HEK293 (cell line): ENCODE measurements at regions not wholly inside any gene's neighbourhood (a gene's known extent, or its start where the extent isn't known, plus 50 kb on each side); places are given as distances from the start of the nearest gene placed in this dataset.

Source experiments
- CTCF ChIA-PET: fragments of 350-600 bp; formaldehyde crosslinking; extraction: SDS; loops from one replicate; lab custom pipeline; 2021; ENCODE audit warnings: antibody characterized with exemption; lab: Yijun Ruan, JAX
- POLR2A ChIA-PET: fragments of 300-600 bp; formaldehyde crosslinking; extraction: SDS; loops from one replicate; lab custom pipeline; 2020; ENCODE audit warnings: antibody characterized with exemption, inconsistent platforms; lab: Yijun Ruan, JAX
- H3K27ac ChIP-seq: fragments of 200-500 bp; sonication (Bioruptor generic); 2 replicates; pipeline ENCODE4 v1.5.1; 2014; ENCODE audit warnings: low read depth, low read length, control low read depth, inconsistent platforms; ENCODE audit errors: extremely low read depth
- H3K36me3 ChIP-seq, 2 experiments: fragments of 200-500 bp in 1 of 2; sonication (Bioruptor generic) in 1 of 2; 1 replicate in 1 of 2; 2 replicates in 1 of 2; pipeline ENCODE4 v1.5.1; 2014 to 2017; ENCODE audit warnings: inconsistent platforms in 2 of 2, low read length in 2 of 2; ENCODE audit not compliant: control insufficient read depth in 2 of 2, insufficient read depth in 1 of 2
- H3K4me1 ChIP-seq: fragments of 200-500 bp; sonication (Bioruptor generic); 2 replicates; pipeline ENCODE4 v1.5.1; 2014; ENCODE audit warnings: mild to moderate bottlenecking, low read length, inconsistent platforms; ENCODE audit not compliant: control insufficient read depth, insufficient read depth
- H3K4me3 ChIP-seq: 2 replicates; pipeline ENCODE4 v1.5.1; 2011; ENCODE audit warnings: low read depth, mild to moderate bottlenecking, control low read depth, low read length, moderate library complexity
- H3K9me3 ChIP-seq: fragments of 200-500 bp; sonication (Bioruptor generic); 2 replicates; pipeline ENCODE4 v1.5.1; 2014; ENCODE audit warnings: low read depth, low read length, inconsistent platforms; ENCODE audit not compliant: control insufficient read depth, insufficient read depth
- ATF2 ChIP-seq: fragments of 450-650 bp; formaldehyde crosslinking; IDR thresholded peaks from 2 replicates; pipeline ENCODE4 v1.5.1; 2016; ENCODE audit warnings: missing biosample characterization, missing genetic modification characterization, low read depth
- BCL6B ChIP-seq: fragments of 450-650 bp; formaldehyde crosslinking; IDR thresholded peaks from 2 replicates; pipeline ENCODE4 v1.5.1; 2017; ENCODE audit warnings: missing biosample characterization, missing genetic modification characterization
- EGR2 ChIP-seq: fragments of 450-650 bp; formaldehyde crosslinking; IDR thresholded peaks from 2 replicates; pipeline ENCODE4 v1.5.1; 2016; ENCODE audit warnings: low read depth, missing biosample characterization, missing genetic modification characterization
- GLIS1 ChIP-seq: fragments of 450-650 bp; formaldehyde crosslinking; IDR thresholded peaks from 2 replicates; pipeline ENCODE4 v1.5.1; 2016; ENCODE audit warnings: missing biosample characterization, missing genetic modification characterization
- HOXC10 ChIP-seq: sonication (generic); formaldehyde crosslinking; IDR thresholded peaks from 2 replicates; pipeline ENCODE4 v1.8.1; 2023; ENCODE audit warnings: mild to moderate bottlenecking, missing genetic modification reagents
- KLF1 ChIP-seq: fragments of 450-650 bp; formaldehyde crosslinking; IDR thresholded peaks from 2 replicates; pipeline ENCODE4 v1.5.1; 2016; ENCODE audit warnings: missing biosample characterization, missing genetic modification characterization
- OVOL3 ChIP-seq: fragments of 450-650 bp; formaldehyde crosslinking; IDR thresholded peaks from 2 replicates; pipeline ENCODE4 v1.5.1; 2016; ENCODE audit warnings: missing biosample characterization, missing genetic modification characterization
- PRDM2 ChIP-seq: fragments of 450-650 bp; formaldehyde crosslinking; IDR thresholded peaks from 2 replicates; pipeline ENCODE4 v1.5.1; 2016; ENCODE audit warnings: missing biosample characterization, missing genetic modification characterization, borderline replicate concordance
- SETDB1 ChIP-seq: IDR thresholded peaks from one replicate; pipeline ENCODE4 v1.6.1; 2017; ENCODE audit warnings: mild to moderate bottlenecking, low read length, moderate library complexity, mixed read lengths; ENCODE audit not compliant: insufficient read length
- SP2 ChIP-seq: fragments of 450-650 bp; formaldehyde crosslinking; IDR thresholded peaks from 2 replicates; pipeline ENCODE4 v1.5.1; 2016; ENCODE audit warnings: missing biosample characterization, missing genetic modification characterization
- ZBTB1 ChIP-seq: fragments of 450-650 bp; formaldehyde crosslinking; IDR thresholded peaks from 2 replicates; pipeline ENCODE4 v1.5.1; 2016; ENCODE audit warnings: missing biosample characterization, missing genetic modification characterization
- ZBTB10 ChIP-seq: fragments of 450-650 bp; formaldehyde crosslinking; IDR thresholded peaks from 2 replicates; pipeline ENCODE4 v1.5.1; 2016; ENCODE audit warnings: missing biosample characterization, missing genetic modification characterization
- ZNF174 ChIP-seq: fragments of 450-650 bp; formaldehyde crosslinking; IDR thresholded peaks from 2 replicates; pipeline ENCODE4 v1.5.0; 2017; ENCODE audit warnings: missing biosample characterization, mild to moderate bottlenecking, missing genetic modification characterization
- ZNF18 ChIP-seq: fragments of 450-650 bp; formaldehyde crosslinking; IDR thresholded peaks from 2 replicates; pipeline ENCODE4 v1.5.1; 2016; ENCODE audit warnings: missing biosample characterization, missing genetic modification characterization
- ZNF211 ChIP-seq: fragments of 450-650 bp; formaldehyde crosslinking; IDR thresholded peaks from 2 replicates; pipeline ENCODE4 v1.5.1; 2016; ENCODE audit warnings: low read depth, missing biosample characterization, missing genetic modification characterization
- ZNF26 ChIP-seq: fragments of 450-650 bp; formaldehyde crosslinking; IDR thresholded peaks from 2 replicates; pipeline ENCODE4 v1.5.1; 2016; ENCODE audit warnings: missing biosample characterization, missing genetic modification characterization
- ZNF335 ChIP-seq: fragments of 450-650 bp; formaldehyde crosslinking; conservative IDR thresholded peaks from 2 replicates; pipeline ENCODE4 v1.5.1; 2016; ENCODE audit warnings: missing biosample characterization, missing genetic modification characterization
- ZNF426 ChIP-seq: fragments of 450-650 bp; formaldehyde crosslinking; IDR thresholded peaks from 2 replicates; pipeline ENCODE4 v1.5.1; 2017; ENCODE audit warnings: missing biosample characterization, missing genetic modification characterization, mild to moderate bottlenecking, inconsistent platforms, moderate library complexity
- ZNF510 ChIP-seq: fragments of 450-650 bp; formaldehyde crosslinking; IDR thresholded peaks from 2 replicates; pipeline ENCODE4 v1.5.1; 2018; ENCODE audit warnings: mild to moderate bottlenecking, missing genetic modification characterization, missing biosample characterization; ENCODE audit not compliant: insufficient replicate concordance
- ZNF585B ChIP-seq: fragments of 450-650 bp; formaldehyde crosslinking; IDR thresholded peaks from 2 replicates; pipeline ENCODE4 v1.5.1; 2016; ENCODE audit warnings: missing biosample characterization, missing genetic modification characterization
- ZNF600 ChIP-seq: fragments of 450-650 bp; formaldehyde crosslinking; IDR thresholded peaks from 2 replicates; pipeline ENCODE4 v1.5.1; 2016; ENCODE audit warnings: missing biosample characterization, missing genetic modification characterization

- Histone ChIP-seq H3K4me3 (no peak overlapping the region), H3K9me3 (no peaks in the 10 kb centered on the region), H3K4me1 (no peaks in the 10 kb centered on the region), H3K36me3 (no peaks in the 10 kb centered on the region), H3K27ac (no peak overlapping the region)
- TF ChIP-seq ZNF510 (no peak), ZNF335 (tag by site-specific recombination) (no peak), ZBTB1 (tag by site-specific recombination) (no peak), ZNF211 (tag by site-specific recombination) (no peak)
- ChIA-PET POLR2A (no interaction called here), CTCF (no interaction called here)
These were observed 160.8 kb upstream of the FOXA2 start for GRCh38 chr20:22745194-22745500.

- CTCF ChIA-PET: interaction anchor here (0.7 kb wide), 1 partner anchor 613 kb away, joined by 3 read pairs; no protein-coding TSS in a partner anchor
- TF ChIP-seq ZBTB10 (tag by site-specific recombination) (no peak), ZNF585B (tag by site-specific recombination) (no peak), ZNF174 (tag by site-specific recombination) (no peak), BCL6B (tag by site-specific recombination) (no peak), KLF1 (no peak), ZNF510 (no peak), GLIS1 (tag by site-specific recombination) (no peak), ZNF426 (tag by site-specific recombination) (no peak), PRDM2 (no peak), EGR2 (tag by site-specific recombination) (no peak), ATF2 (no peak), OVOL3 (no peak), ZNF18 (tag by site-specific recombination) (no peak), ZNF600 (tag by site-specific recombination) (no peak), SETDB1 (no peak), SP2 (tag by site-specific recombination) (no peak), HOXC10 (CRISPR knock-in tag) (no peak), ZNF26 (tag by site-specific recombination) (no peak)
These were observed 162.6 kb upstream of the FOXA2 start for GRCh38 chr20:22746957-22747356.

More at GRCh38 chr20:22746957-22747356, 162.6 kb upstream of the FOXA2 start:
- Histone ChIP-seq H3K9me3 (no peaks in the 10 kb centered on the region), H3K27ac (no peak overlapping the region), H3K36me3 (no peaks in the 10 kb centered on the region), H3K4me3 (no peak overlapping the region), H3K4me1 (no peaks in the 10 kb centered on the region)
- POLR2A ChIA-PET: no interaction called here
